ENCODE measurements at regions not wholly inside any gene's neighbourhood (a gene's known extent, or its start where the extent isn't known, plus 50 kb on each side); places are given as distances from the start of the nearest gene placed in this dataset.

GRCh38 chr14:104442631-104443390, 136.8 kb upstream of the C14orf180 start:
- Histone ChIP-seq H3K27me3 (ENCODE audit: control insufficient read depth in 4 of 4, insufficient read depth in 4 of 4, low read length in 3 of 4) (peaks cover 0 to 2% (median 1%) of the 10 kb centered on the region in 4 donors), H3K36me3 (ENCODE audit: control insufficient read depth in 4 of 4, insufficient read depth in 3 of 4, low read depth in 1 of 4, low read length in 3 of 4) (no peaks in the 10 kb centered on the region), H3K4me1 (ENCODE audit: control insufficient read depth in 4 of 4, insufficient read depth in 4 of 4, low read length in 3 of 4) (no peaks in the 10 kb centered on the region), H3K4me3 (ENCODE audit: low read depth in 1 of 3, low read length in 3 of 3) (no peak overlapping the region), H3K27ac (ENCODE audit: low read depth in 1 of 2, low read length in 2 of 2) (no peak overlapping the region), H3K9me3 (ENCODE audit: control insufficient read depth in 4 of 4, low read length in 3 of 4) (no peaks in the 10 kb centered on the region), H3K9ac (ENCODE audit: low read depth in 1 of 2, low read length in 2 of 2) (no peak overlapping the region)
- 73% methylated on average over 14 of the region's 14 CpGs for WGBS
- peak; percentile 29 for DNase-seq (ENCODE audit: low spot score)
- no peak for TF ChIP-seq HNF4A (conservative IDR thresholded peaks at IDR 0.05)

- 55% methylated on average over 13 of the region's 13 CpGs for WGBS
Measured at GRCh38 chr14:104443391-104444158, 136.0 kb upstream of the C14orf180 start.

More at GRCh38 chr14:104443391-104444158, 136.0 kb upstream of the C14orf180 start:
- no peak overlapping the region for H3K4me3 ChIP-seq (ENCODE audit: low read depth in 1 of 3, low read length in 3 of 3)
- DNase-seq (ENCODE audit: low spot score), result peak; percentile 30
- no peak overlapping the region for H3K9ac ChIP-seq (ENCODE audit: low read depth in 1 of 2, low read length in 2 of 2)
- H3K27ac ChIP-seq (ENCODE audit: low read depth in 1 of 2, low read length in 2 of 2), result no peak overlapping the region
- no peaks in the 10 kb centered on the region for H3K36me3 ChIP-seq (ENCODE audit: control insufficient read depth in 4 of 4, insufficient read depth in 3 of 4, low read depth in 1 of 4, low read length in 3 of 4)
- H3K9me3 ChIP-seq (ENCODE audit: control insufficient read depth in 4 of 4, low read length in 3 of 4), result peaks cover 0 to 3% (median 1%) of the 10 kb centered on the region in 4 donors
- TF ChIP-seq REST (IDR thresholded peaks at IDR 0.05) (no peak), FOXA2 (IDR thresholded peaks at IDR 0.05) (no peak), YY1 (IDR thresholded peaks at IDR 0.05) (no peak), CTCF (IDR thresholded peaks at IDR 0.05; ENCODE audit: low read depth, low read length, missing input control) (no peak)
- peaks cover 0 to 2% (median 1%) of the 10 kb centered on the region in 4 donors for H3K27me3 ChIP-seq (ENCODE audit: control insufficient read depth in 4 of 4, insufficient read depth in 4 of 4, low read length in 3 of 4)
- no peaks in the 10 kb centered on the region for H3K4me1 ChIP-seq (ENCODE audit: control insufficient read depth in 4 of 4, insufficient read depth in 4 of 4, low read length in 3 of 4)
